KG1 (cell line): ENCODE measurements at regions not wholly inside any gene's neighbourhood (a gene's known extent, or its start where the extent isn't known, plus 50 kb on each side); places are given as distances from the start of the nearest gene placed in this dataset.
"Not testable (repeated sequence)": the region's sequence is repeated elsewhere in the genome, so short reads cannot be mapped to it uniquely, and the experiment has no call there.

Experiments used
- DNase-seq: peaks from one replicate; lab custom pipeline; 2025; lab: John Stamatoyannopoulos, UW

DNA sequence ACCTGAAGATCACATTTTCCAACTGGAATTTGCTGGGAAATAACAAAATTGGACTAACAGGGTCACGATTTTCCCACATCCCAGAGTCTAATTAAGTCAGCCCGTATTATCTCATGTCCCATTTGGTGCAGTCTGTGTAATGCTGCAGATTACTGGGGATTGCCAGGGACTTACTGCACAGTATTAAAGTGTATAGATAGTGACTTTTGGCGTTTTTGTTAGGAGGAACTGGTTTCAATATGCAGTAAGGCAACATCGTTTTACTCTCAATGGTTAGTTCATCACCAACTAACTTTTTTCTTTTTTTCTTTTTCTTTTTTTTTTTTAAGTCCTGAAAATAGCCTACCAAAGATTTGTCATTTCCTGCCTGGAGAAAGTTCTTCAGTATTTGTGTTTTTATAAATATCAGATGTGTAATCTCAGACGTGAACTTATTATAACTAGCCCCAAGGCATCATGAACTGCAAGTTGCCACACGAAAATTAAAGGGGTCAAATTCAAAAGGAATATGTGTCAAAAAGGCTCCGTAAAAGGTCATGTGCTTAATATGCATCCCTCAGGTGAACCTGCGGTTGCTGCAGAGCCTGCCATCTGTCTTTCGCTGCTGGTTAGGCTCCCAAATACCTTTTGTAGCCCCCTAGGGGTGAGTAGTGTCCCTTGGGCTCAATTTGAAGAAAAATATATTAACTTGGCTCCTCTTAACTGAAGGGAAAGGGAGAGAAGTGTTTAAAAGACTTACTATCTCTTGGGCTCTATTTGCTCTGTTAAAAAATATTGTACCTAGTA lies 176.7 kb upstream of the ADAMTSL1 start:
- DNase-seq = no peak

GRCh38 chr9:18299449-18299848 lies 174.5 kb upstream of the ADAMTSL1 start:
- no peak for DNase-seq

DNA sequence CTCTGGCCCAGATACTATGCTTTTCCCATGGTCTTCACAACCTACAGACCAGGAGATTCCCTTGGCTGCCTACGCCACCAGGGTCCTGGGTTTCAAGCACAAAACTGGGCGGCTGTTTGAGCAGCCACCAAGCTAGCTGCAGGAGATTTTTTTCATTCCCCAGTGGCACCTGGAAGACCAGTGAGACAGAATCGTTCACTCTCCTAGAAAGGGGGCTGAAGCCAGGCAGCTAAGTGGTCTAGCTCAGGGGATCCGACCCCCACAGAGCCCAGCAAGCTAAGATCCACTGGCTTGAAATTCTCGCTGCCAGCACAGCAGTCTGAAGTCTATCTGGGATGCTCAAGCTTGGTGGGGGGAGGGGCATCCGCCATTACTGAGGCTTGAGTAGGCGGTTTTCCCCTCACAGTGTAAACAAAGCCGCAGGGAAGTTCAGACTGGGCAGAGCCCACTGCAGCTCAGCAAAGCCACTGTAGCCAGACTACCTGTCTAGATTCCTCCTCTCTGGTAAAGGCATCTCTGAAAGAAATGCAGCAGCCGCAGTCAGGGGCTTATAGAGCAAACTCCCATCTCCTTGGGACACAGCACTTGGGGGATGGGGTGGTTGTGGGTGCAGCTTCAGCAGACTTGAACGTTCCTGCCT lies 168.7 kb upstream of the ADAMTSL1 start:
- not testable (repeated sequence) for DNase-seq

GRCh38 chr9:18314316-18314715 lies 159.6 kb upstream of the ADAMTSL1 start:
- DNase-seq = no peak

DNA sequence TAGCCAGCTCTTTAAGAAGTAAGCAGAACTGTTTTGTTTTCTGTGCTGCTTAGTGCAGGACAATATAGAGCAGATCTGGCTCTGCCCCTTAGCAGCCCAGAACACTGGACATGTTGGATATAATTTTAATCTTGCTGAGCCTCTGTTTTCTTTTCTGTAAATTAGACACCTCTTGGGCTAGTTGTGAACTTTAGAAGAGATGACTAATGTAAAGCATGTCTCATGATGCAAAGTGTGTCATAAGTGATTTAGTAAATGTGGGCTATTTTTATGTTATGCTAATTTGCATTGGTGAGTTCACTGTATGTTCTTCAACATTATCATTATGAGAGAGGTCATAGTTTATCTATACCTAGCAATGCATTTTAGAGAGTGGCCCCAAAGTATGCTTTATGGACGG lies 156.1 kb upstream of the ADAMTSL1 start:
- no peak for DNase-seq

GRCh38 chr9:18319918-18320445 lies 154.0 kb upstream of the ADAMTSL1 start:
- no peak for DNase-seq

- DNase-seq = no peak
These were observed 148.8 kb upstream of the ADAMTSL1 start for GRCh38 chr9:18324928-18325745.

GRCh38 chr9:18325746-18326011 lies 148.3 kb upstream of the ADAMTSL1 start:
- DNase-seq = not testable (repeated sequence)

DNA sequence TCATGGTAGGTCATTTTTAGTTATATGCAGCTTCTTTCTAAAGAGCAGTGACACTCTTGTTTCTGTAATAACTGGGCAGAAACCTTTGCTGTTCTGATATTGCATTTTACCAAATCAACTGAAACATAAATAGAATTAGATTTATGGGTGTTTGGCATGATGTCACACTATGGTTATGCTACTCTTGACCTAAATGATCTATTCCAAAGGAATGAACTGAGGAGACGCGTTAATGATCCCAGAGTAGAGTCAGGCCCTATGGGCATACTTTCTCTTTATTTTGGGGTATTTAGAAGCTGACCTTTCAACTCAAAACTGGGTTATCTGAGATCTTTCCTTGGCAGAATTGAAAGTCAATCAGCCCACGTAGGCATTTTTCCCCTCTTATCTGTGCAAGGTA lies 146.8 kb upstream of the ADAMTSL1 start:
- no peak for DNase-seq

GRCh38 chr9:18330401-18331309 lies 143.3 kb upstream of the ADAMTSL1 start:
- no peak for DNase-seq

DNA sequence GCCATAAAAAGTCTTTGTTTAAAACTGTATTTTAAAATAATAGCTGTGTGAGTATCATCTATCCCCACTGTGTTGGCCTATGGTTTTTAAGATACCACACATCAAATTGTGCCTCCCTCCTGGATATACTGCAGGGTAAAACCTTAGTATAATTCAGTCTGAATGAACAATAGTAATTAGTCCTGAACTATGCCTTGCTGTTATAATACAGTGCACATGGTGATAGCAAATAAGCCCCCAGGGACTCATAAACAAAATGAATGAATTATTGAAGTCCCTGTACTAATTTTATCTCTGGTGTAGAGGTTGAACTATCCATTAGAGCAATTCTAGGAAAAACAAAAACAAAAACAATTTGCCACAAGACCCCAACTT lies 142.7 kb upstream of the ADAMTSL1 start:
- no peak for DNase-seq

GRCh38 chr9:18331808-18332209 lies 142.1 kb upstream of the ADAMTSL1 start:
- DNase-seq = no peak

GRCh38 chr9:18333157-18333556 lies 140.8 kb upstream of the ADAMTSL1 start:
- no peak for DNase-seq

GRCh38 chr9:18335825-18336224 lies 138.1 kb upstream of the ADAMTSL1 start:
- no peak for DNase-seq

DNA sequence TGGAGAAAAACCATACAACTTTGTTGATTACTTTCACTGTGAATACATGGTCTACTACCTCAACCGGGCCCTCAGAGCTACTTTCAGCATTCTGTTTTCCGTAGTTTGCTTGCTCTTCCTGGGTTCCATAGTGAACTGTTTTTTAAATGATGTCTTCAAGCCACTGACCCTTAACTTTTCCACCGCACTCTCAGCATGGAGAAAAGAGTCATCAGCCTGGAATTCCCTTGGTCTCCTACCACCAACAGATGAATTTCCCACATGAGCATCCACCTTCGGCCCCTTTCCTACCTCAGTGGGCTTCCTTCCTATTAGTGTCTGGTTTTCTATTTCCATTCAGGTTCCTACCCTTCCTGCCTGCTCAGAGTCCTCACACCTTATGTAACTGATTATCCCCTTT lies 135.9 kb upstream of the ADAMTSL1 start:
- DNase-seq = no peak

- DNase-seq = no peak
These were observed 130.2 kb upstream of the ADAMTSL1 start for GRCh38 chr9:18343784-18344183.

GRCh38 chr9:18346745-18347144 lies 127.2 kb upstream of the ADAMTSL1 start:
- DNase-seq = no peak

- DNase-seq = no peak
These were observed 126.4 kb upstream of the ADAMTSL1 start for GRCh38 chr9:18347386-18348082.

- no peak for DNase-seq
These were observed 125.9 kb upstream of the ADAMTSL1 start for GRCh38 chr9:18348083-18348475.

GRCh38 chr9:18349530-18349929 lies 124.4 kb upstream of the ADAMTSL1 start:
- DNase-seq = no peak

DNA sequence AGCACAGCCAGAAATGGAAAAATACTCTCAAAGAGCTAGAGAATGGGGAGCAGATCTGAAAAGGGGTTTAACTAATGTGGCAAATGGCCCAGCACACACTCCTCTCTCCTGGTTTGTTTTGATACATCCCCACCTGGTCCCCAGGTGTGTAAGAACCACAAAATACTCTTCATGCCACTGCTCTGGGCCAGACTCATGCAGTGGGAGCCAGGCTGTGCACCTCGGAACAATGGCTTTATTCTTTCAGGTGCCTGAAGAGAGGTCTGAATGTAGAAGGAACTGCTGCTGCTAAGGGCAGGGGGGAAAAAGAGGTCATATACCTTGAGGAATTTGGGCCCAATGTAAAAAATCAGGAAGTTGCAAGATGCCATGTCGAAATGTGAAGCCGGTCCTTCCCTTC lies 123.9 kb upstream of the ADAMTSL1 start:
- no peak for DNase-seq
